ENCODE measurements at regions not wholly inside any gene's neighbourhood (a gene's known extent, or its start where the extent isn't known, plus 50 kb on each side); places are given as distances from the start of the nearest gene placed in this dataset.
A peak's percentile ranks its signal among the peaks of the same experiment; 100 is the strongest.

GRCh38 chr20:43803276-43803675, 76.5 kb upstream of the GTSF1L start:
- DNase-seq (ENCODE audit: low spot score), result no peak

GRCh38 chr20:43800186-43800585, 73.4 kb upstream of the GTSF1L start:
- no peak for DNase-seq (ENCODE audit: low spot score)

- no peak for DNase-seq (ENCODE audit: low spot score)
Observed at GRCh38 chr20:43799741-43800140, 72.9 kb upstream of the GTSF1L start.

GRCh38 chr20:43799150-43799711, 72.4 kb upstream of the GTSF1L start:
- no peak for DNase-seq (ENCODE audit: low spot score)

- no peak for DNase-seq (ENCODE audit: low spot score)
Observed at GRCh38 chr20:43798291-43799149, 71.7 kb upstream of the GTSF1L start.

- DNase-seq (ENCODE audit: low spot score), result no peak
Observed at GRCh38 chr20:43794326-43794725, 67.5 kb upstream of the GTSF1L start.

DNA sequence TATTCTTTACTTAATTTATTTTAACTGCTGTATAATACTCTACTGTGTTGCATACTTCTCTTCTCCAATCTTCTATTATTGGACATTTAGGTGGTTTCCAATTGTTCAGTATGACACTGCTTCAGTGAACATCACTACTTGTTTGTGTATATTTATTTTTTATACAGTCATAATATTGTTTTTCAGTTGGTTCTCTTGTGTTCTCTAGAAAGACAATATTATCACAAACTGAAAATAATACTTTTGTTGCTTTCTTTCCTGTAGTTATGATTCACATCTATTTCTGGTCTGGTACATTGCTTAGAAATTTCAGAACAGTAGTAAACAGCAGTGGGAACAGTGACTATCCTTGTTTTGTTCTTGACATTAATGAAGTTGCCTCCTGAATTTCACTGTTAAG, 62.8 kb upstream of the GTSF1L start:
- DNase-seq (ENCODE audit: low spot score), result peak; percentile 9

GRCh38 chr20:43787937-43788336, 61.1 kb upstream of the GTSF1L start:
- DNase-seq (ENCODE audit: low spot score), result peak; percentile 16

DNA sequence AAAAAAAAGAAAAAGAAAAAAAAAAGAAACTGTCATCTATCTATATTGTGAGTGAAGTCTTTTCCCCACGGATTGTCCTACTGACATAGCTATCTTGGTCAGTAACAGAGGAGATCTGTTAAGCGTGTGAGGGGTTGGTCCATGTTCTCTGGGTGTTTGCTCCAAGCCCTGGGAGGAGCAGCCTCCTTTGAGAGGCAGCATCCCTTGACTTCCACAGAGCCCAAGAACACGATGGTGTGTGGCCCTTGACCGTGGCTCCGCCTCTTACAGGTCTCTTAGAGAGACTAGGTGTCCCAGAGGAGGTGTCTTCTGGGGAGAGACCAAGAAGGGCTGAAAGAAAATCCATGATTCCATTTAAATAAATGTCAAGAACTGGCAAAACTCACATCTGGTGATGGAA, 60.1 kb upstream of the GTSF1L start:
- DNase-seq (ENCODE audit: low spot score), result no peak

- no peak for DNase-seq (ENCODE audit: low spot score)
Observed at GRCh38 chr20:43781215-43781614, 54.4 kb upstream of the GTSF1L start.

- no peak for DNase-seq (ENCODE audit: low spot score)
Observed at GRCh38 chr20:43778375-43778774, 51.6 kb upstream of the GTSF1L start.

DNA sequence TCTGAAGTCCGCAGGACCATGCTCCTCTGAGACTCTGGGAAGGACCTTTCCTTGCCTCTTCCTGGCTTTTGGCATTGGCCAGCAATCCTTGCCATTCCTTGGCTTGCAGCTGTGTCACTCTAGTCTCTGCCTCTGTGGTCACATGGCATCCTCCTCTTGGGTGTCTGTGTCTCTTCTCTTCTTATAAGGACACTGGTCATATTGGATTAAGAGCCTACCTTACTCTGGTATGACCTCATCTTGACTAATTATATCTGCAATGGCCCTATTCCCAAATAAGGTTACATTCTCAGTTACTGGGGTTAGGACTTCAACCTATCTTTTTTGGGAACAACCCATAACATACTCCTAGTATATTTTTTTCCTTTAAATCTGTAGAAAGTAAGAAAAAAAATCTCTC, 49.9 kb upstream of the GTSF1L start:
- no peak for DNase-seq (ENCODE audit: low spot score)
